Nephron progenitor cell (in vitro differentiated cells): ENCODE measurements at regions not wholly inside any gene's neighbourhood (a gene's known extent, or its start where the extent isn't known, plus 50 kb on each side); places are given as distances from the start of the nearest gene placed in this dataset.

Source experiments
- DNase-seq: peaks from one replicate; pipeline ENCODE4 v3.0.0; 2021
- H3K27ac Mint-ChIP-seq: 2 replicates; pipeline ENCODE4 v1.8.0; 2021; ENCODE audit warnings: mild to moderate bottlenecking, moderate library complexity, mixed read lengths
- H3K27me3 Mint-ChIP-seq: 2 replicates; pipeline ENCODE4 v1.8.0; 2021; ENCODE audit warnings: mild to moderate bottlenecking, low read depth, mixed read lengths; ENCODE audit not compliant: poor library complexity
- H3K36me3 Mint-ChIP-seq: 2 replicates; pipeline ENCODE4 v1.8.0; 2021; ENCODE audit warnings: low read depth, mixed read lengths
- H3K4me1 Mint-ChIP-seq: 2 replicates; pipeline ENCODE4 v1.8.0; 2021; ENCODE audit warnings: mixed read lengths
- H3K4me3 Mint-ChIP-seq: 2 replicates; pipeline ENCODE4 v1.8.0; 2021; ENCODE audit warnings: mild to moderate bottlenecking, moderate library complexity, mixed read lengths
- H3K9me3 Mint-ChIP-seq: 2 replicates; pipeline ENCODE4 v1.8.0; 2021; ENCODE audit warnings: mild to moderate bottlenecking, moderate library complexity, mixed read lengths
- TF ChIP-seq, protein P1 (sequence below): fragments of 200-600 bp; sonication (generic); IDR thresholded peaks from 2 replicates; pipeline ENCODE4 v1.5.0; 2021; ENCODE audit warnings: antibody characterized with exemption

DNA sequence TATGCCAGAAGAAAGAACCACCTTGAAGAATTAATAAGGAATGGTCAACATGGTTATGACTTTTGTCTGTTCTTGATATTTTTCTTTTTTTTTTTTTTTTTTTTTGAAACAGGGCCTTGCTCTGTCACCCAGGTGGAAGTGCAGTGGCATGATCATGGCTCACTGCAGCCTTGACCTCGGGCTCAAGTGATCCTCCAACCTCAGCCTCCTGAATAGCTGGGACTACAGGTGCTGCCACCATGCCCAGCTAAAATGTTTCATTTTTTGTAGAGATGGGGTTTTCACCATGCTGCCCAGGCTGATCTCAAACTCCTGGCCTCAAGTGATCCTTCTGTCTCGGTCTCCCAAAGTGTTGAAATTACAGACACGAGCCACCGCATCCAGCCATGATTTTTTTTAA, 53.4 kb upstream of the ACSL3 start:
- Mint-ChIP-seq H3K4me1 (peaks cover 26% of the 10 kb centered on the region), H3K9me3 (no peaks in the 10 kb centered on the region), H3K27me3 (peaks cover 4% of the 10 kb centered on the region), H3K36me3 (no peaks in the 10 kb centered on the region), H3K4me3 (no peak overlapping the region), H3K27ac (no peak overlapping the region)
- DNase-seq: no peak
- TF ChIP-seq, protein P1, sequence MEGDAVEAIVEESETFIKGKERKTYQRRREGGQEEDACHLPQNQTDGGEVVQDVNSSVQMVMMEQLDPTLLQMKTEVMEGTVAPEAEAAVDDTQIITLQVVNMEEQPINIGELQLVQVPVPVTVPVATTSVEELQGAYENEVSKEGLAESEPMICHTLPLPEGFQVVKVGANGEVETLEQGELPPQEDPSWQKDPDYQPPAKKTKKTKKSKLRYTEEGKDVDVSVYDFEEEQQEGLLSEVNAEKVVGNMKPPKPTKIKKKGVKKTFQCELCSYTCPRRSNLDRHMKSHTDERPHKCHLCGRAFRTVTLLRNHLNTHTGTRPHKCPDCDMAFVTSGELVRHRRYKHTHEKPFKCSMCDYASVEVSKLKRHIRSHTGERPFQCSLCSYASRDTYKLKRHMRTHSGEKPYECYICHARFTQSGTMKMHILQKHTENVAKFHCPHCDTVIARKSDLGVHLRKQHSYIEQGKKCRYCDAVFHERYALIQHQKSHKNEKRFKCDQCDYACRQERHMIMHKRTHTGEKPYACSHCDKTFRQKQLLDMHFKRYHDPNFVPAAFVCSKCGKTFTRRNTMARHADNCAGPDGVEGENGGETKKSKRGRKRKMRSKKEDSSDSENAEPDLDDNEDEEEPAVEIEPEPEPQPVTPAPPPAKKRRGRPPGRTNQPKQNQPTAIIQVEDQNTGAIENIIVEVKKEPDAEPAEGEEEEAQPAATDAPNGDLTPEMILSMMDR: no peak

DNA sequence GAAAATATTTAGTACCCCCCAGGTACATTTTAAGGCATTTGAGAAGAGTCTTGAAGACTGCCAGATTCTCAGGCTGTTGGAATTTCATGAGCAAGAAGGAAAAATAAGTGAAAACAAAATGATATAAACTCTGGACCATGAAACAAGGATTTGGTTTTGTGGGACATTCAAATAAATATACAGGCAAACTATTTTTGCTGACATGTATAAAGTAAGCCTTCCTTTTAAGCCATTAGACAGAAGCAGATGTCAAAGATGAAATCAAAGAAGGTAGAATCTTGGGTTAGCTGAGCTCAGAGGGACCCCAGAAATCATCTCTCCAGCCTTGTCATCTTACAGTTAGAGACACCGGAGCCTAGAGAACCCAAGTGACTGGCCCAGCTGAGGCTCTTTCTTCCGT, 51.3 kb upstream of the ACSL3 start:
- TF ChIP-seq, protein P1: no peak
- H3K27ac Mint-ChIP-seq: peak overlapping the region; percentile 52
- no peak overlapping the region for H3K4me3 Mint-ChIP-seq
- peaks cover 8% of the 10 kb centered on the region for H3K27me3 Mint-ChIP-seq
- H3K4me1 Mint-ChIP-seq: peaks cover 26% of the 10 kb centered on the region
- H3K36me3 Mint-ChIP-seq: no peaks in the 10 kb centered on the region
- no peak for DNase-seq
- H3K9me3 Mint-ChIP-seq: peaks cover 7% of the 10 kb centered on the region

DNA sequence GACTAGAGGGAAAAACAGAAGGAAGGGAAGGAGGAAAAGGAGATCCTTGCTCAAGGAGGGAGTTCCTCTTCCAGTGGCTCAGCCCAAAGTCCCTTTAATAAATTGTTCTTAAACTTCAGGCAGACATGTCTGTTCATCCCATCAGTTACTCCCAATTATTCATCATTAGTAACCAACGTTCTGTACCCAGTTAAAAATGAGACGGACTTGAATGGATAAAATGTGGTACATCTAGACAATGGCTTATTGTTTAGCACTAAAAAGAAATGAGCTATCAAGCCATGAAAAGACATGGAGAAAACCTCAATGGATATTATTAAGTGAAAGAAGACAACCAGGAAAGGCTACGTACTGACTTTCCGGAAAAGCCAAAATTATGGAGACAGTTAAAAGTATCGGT, 50.8 kb upstream of the ACSL3 start:
- Mint-ChIP-seq H3K27me3 (peaks cover 8% of the 10 kb centered on the region), H3K36me3 (no peaks in the 10 kb centered on the region), H3K27ac (no peak overlapping the region), H3K4me3 (no peak overlapping the region), H3K4me1 (peaks cover 26% of the 10 kb centered on the region), H3K9me3 (peaks cover 11% of the 10 kb centered on the region)
- TF ChIP-seq, protein P1: no peak
- no peak for DNase-seq
